Epithelial cell of proximal tubule (primary cell): ENCODE measurements at regions not wholly inside any gene's neighbourhood (a gene's known extent, or its start where the extent isn't known, plus 50 kb on each side); places are given as distances from the start of the nearest gene placed in this dataset.

Experiments used
- DNase-seq: peaks from one replicate; pipeline ENCODE4 v3.0.0-alpha.2; 2011; ENCODE audit warnings: low read depth
- H3K4me3 ChIP-seq: 2 replicates; pipeline ENCODE4 v1.5.1; 2011; ENCODE audit warnings: low read depth, mild to moderate bottlenecking, low read length
- TF ChIP-seq, protein P1 (sequence below): conservative IDR thresholded peaks from 2 replicates; pipeline ENCODE4 v1.5.1; 2012; ENCODE audit warnings: low read depth, mild to moderate bottlenecking, low read length

DNA sequence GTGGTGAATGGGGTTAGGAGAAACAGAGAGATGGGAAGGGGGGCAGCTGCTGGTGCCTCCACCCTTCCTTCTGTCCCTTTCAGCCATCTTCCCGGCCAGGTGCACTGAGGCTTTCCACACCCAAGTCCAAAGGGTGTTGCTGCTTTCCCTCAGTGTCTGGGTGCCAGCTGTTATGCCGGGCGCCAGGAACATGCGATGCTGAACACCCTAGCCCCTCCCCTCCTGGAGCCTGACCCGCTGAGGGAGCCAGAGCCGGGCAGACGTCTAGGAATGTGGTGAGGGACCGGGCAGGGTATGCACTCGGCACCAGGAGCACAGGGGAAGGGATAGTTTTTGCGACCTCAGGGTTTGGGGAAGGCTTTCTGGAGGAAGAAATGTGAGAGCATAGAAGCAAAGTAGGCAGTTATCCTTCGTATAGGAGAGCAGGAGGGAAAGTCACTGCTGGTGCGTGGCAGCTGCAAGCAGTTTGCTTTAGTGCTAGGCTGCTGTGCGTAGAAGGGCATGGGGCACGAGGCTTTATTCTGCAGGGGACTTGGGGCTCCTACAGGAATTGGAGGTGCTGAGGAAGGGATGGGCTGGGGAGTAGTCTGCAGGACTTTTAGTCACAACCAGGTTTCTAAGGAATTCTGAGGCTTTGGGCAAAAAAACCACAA is 147.7 kb downstream of the TSN start:
- TF ChIP-seq, protein P1, sequence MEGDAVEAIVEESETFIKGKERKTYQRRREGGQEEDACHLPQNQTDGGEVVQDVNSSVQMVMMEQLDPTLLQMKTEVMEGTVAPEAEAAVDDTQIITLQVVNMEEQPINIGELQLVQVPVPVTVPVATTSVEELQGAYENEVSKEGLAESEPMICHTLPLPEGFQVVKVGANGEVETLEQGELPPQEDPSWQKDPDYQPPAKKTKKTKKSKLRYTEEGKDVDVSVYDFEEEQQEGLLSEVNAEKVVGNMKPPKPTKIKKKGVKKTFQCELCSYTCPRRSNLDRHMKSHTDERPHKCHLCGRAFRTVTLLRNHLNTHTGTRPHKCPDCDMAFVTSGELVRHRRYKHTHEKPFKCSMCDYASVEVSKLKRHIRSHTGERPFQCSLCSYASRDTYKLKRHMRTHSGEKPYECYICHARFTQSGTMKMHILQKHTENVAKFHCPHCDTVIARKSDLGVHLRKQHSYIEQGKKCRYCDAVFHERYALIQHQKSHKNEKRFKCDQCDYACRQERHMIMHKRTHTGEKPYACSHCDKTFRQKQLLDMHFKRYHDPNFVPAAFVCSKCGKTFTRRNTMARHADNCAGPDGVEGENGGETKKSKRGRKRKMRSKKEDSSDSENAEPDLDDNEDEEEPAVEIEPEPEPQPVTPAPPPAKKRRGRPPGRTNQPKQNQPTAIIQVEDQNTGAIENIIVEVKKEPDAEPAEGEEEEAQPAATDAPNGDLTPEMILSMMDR: no peak
- no peak for DNase-seq
- no peak overlapping the region for H3K4me3 ChIP-seq

DNA sequence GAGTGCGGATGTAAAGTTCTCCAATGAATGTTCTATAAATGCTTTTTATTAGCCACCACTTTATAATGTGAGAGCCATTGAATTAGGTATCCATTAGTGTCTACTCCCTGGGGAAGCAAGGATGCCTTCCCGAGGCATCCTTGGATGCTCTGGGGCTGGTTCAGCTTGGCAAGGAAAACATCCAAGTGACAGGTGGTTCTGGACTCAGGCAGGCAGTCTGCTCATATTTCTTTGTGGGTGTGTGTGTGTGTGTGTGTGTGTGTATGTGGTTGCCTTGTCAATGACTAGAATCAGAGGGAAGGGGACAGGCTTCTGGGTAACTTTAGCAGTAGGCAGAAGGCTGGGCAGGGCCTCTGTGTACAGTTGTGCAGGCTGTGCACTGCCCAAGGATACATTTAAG is 149.2 kb downstream of the TSN start:
- TF ChIP-seq, protein P1: no peak
- DNase-seq: no peak
- H3K4me3 ChIP-seq: no peak overlapping the region

DNA sequence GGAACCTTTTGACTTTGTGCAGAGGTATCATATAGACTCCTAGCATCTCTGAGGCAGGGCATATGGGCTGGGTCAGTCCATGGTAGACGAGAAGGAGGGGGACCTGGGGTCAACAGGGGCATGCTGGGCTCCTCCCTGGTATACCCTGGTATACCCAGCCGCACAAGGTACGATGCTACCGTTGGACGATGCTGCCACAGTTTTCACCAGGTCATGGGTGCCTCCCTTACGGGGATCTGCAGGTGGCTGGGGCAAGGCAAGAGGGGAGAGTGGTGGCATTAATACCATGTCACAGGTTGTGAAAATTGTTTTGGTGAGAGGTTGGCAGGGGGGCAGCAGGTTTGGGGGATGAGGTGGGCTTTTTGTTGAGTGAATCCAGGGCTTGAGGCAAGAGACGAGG is 149.8 kb downstream of the TSN start:
- no peak overlapping the region for H3K4me3 ChIP-seq
- TF ChIP-seq, protein P1: no peak
- no peak for DNase-seq

GRCh38 chr2:121906170-121906569 is 150.7 kb downstream of the TSN start:
- TF ChIP-seq, protein P1: no peak
- DNase-seq: no peak
- H3K4me3 ChIP-seq: no peak overlapping the region

GRCh38 chr2:121907928-121908327 is 152.5 kb downstream of the TSN start:
- H3K4me3 ChIP-seq: no peak overlapping the region
- TF ChIP-seq, protein P1: no peak
- no peak for DNase-seq

DNA sequence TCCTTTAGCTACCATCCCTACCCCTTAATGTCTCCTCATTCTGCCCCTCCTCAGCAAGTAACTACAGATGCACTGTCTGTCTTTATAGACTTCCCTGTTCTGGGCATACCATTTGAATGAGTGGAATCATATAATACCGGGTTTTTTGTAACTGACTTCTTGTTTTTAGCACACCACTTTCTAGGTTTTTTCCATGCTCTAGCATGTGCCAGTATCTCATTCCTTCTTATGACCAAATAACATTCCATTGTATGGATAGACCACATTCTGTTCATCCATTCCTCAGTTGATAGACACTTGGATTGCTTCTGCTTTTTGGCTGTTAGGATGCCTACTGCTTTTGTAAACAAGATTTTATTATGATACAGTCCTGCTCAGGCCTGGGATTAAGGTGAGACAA is 154.7 kb downstream of the TSN start:
- H3K4me3 ChIP-seq: no peak overlapping the region
- DNase-seq: no peak

DNA sequence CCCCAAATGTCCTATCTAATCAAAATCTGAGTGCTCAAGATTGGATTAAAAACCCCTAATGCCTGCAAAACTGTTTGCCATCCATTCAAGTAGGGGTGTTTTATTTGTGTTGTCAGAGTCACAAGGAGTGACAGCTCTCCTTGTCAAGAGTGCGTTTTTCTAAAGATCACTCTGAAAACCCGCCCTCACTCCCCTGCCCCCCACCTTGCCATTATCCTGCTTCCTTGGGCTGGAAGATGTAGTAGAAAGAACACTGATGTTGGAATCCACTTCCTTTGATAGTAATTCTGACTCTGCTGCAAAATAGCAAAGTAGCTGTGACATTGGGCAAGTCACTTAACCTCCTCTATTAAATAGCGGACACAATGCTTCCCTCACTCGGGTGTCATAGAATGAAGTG is 155.6 kb downstream of the TSN start:
- TF ChIP-seq, protein P1: no peak
- no peak for DNase-seq
- H3K4me3 ChIP-seq: no peak overlapping the region

More for the DNA sequence above, 154.7 kb downstream of the TSN start:
- TF ChIP-seq, protein P1: no peak
